ENCODE measurements at regions not wholly inside any gene's neighbourhood (a gene's known extent, or its start where the extent isn't known, plus 50 kb on each side); places are given as distances from the start of the nearest gene placed in this dataset.

DNA sequence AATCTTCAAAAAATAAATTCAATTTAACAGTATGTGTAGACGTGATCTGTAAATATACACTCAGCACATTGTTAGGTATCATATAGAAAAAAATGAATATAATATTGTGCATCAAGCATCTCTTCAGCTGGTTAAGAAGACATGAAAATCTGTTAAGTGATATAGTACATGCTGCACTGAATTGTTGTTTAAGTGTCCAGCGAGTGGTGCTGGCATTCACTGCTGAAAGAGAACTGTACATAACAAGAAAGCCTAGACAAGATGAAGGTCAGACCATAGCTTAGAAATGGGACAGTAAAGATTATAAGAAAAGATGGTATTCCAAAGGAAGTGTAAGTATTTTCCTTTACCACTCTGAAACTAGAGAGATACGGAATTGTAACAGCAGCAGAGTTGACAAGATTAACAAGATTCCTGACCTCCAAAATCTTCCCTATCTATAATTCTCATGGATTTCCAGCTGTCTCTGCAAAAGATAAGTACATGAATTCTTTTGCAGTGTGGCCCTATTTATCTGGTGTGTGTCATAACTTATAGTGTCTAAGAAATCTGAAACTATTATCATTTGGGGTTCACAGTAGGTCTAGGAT is 198.6 kb downstream of the FLRT2 start:
- no peak for TF ChIP-seq FOXP2 (optimal IDR thresholded peaks at IDR 0.05; ENCODE audit: borderline replicate concordance, extremely low read depth, extremely low read length, insufficient read depth)
- TF ChIP-seq, protein P1, sequence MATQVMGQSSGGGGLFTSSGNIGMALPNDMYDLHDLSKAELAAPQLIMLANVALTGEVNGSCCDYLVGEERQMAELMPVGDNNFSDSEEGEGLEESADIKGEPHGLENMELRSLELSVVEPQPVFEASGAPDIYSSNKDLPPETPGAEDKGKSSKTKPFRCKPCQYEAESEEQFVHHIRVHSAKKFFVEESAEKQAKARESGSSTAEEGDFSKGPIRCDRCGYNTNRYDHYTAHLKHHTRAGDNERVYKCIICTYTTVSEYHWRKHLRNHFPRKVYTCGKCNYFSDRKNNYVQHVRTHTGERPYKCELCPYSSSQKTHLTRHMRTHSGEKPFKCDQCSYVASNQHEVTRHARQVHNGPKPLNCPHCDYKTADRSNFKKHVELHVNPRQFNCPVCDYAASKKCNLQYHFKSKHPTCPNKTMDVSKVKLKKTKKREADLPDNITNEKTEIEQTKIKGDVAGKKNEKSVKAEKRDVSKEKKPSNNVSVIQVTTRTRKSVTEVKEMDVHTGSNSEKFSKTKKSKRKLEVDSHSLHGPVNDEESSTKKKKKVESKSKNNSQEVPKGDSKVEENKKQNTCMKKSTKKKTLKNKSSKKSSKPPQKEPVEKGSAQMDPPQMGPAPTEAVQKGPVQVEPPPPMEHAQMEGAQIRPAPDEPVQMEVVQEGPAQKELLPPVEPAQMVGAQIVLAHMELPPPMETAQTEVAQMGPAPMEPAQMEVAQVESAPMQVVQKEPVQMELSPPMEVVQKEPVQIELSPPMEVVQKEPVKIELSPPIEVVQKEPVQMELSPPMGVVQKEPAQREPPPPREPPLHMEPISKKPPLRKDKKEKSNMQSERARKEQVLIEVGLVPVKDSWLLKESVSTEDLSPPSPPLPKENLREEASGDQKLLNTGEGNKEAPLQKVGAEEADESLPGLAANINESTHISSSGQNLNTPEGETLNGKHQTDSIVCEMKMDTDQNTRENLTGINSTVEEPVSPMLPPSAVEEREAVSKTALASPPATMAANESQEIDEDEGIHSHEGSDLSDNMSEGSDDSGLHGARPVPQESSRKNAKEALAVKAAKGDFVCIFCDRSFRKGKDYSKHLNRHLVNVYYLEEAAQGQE (IDR thresholded peaks at IDR 0.05; ENCODE audit: insufficient read depth in 1 of 2, low read depth in 2 of 2, low read length in 2 of 2), result no peak
- no peak for TF ChIP-seq SIN3A (IDR thresholded peaks at IDR 0.05; ENCODE audit: borderline replicate concordance, insufficient read depth, low read length)
- no peak for TF ChIP-seq POLR2AphosphoS5 (IDR thresholded peaks at IDR 0.05; ENCODE audit: low read depth, low read length)
- TF ChIP-seq TAF1 (IDR thresholded peaks at IDR 0.05; ENCODE audit: borderline replicate concordance, insufficient read depth, low read length), result no peak

DNA sequence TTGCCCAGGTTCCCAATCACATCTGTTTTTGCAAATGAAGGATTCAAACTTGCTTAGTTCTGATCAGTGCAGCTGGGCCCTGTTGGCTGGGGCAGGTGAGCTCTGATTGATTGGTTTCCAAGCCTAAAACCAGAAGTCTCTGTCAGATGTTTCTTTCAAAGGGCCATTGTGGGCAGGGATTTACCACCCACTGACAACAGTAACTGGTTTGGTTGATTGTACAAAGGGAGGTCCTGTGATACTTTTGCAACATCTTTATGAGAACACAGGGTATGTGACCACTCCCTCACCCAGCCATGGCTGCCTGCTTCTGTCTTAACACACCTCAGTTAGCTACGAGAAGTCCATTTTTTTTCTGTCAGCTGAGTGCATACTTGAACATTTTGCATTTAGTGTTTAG is 184.1 kb downstream of the FLRT2 start:
- TF ChIP-seq, protein P1 (IDR thresholded peaks at IDR 0.05; ENCODE audit: insufficient read depth in 1 of 2, low read depth in 2 of 2, low read length in 2 of 2), result no peak
- TF ChIP-seq SIN3A (IDR thresholded peaks at IDR 0.05; ENCODE audit: borderline replicate concordance, insufficient read depth, low read length) (no peak), TAF1 (IDR thresholded peaks at IDR 0.05; ENCODE audit: borderline replicate concordance, insufficient read depth, low read length) (no peak), FOXP2 (optimal IDR thresholded peaks at IDR 0.05; ENCODE audit: borderline replicate concordance, extremely low read depth, extremely low read length, insufficient read depth) (no peak), POLR2AphosphoS5 (IDR thresholded peaks at IDR 0.05; ENCODE audit: low read depth, low read length) (no peak)

DNA sequence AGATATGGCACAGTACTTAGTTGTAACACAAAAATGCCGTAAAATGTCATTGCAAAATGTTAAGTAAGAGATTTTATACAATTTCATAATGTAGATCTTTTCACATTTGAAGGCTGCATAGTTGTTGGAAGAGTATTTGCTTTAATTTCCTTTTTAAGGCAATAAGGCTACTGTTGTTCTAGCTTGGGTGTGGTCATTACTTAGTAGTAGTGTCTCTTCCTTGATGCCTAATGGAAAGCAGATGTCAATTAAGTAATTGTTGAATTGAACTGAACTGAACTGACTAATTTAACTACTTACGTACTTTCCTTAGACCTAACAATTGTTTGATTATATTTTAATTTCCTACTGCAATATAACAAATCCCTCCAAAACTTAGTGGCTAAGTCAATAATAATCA is 181.7 kb downstream of the FLRT2 start:
- no peak for TF ChIP-seq TAF1 (IDR thresholded peaks at IDR 0.05; ENCODE audit: borderline replicate concordance, insufficient read depth, low read length)
- TF ChIP-seq FOXP2 (optimal IDR thresholded peaks at IDR 0.05; ENCODE audit: borderline replicate concordance, extremely low read depth, extremely low read length, insufficient read depth), result no peak
- TF ChIP-seq, protein P1 (IDR thresholded peaks at IDR 0.05; ENCODE audit: insufficient read depth in 1 of 2, low read depth in 2 of 2, low read length in 2 of 2), result no peak
- no peak for TF ChIP-seq SIN3A (IDR thresholded peaks at IDR 0.05; ENCODE audit: borderline replicate concordance, insufficient read depth, low read length)
- TF ChIP-seq POLR2AphosphoS5 (IDR thresholded peaks at IDR 0.05; ENCODE audit: low read depth, low read length), result no peak

All from PFSK-1 (cell line).